ENCODE measurements at regions not wholly inside any gene's neighbourhood (a gene's known extent, or its start where the extent isn't known, plus 50 kb on each side); places are given as distances from the start of the nearest gene placed in this dataset.

GRCh38 chr16:86248310-86248905, 261.9 kb upstream of the FOXF1 start:
- no peaks in the 10 kb centered on the region for H3K4me1 ChIP-seq (ENCODE audit: control insufficient read depth, extremely low read depth, insufficient read depth, low read length)
- DNase-seq (ENCODE audit: low read depth, low spot score) (no peak), FAIRE-seq (no peak)
- TF ChIP-seq EZH2 (IDR thresholded peaks at IDR 0.05; ENCODE audit: low read length) (no peak), CTCF (optimal IDR thresholded peaks at IDR 0.05 in 1 of 3, IDR thresholded peaks at IDR 0.05 in 1 of 3, conservative IDR thresholded peaks at IDR 0.05 in 1 of 3; ENCODE audit: extremely low read depth in 1 of 3, insufficient read depth in 2 of 3, low read length in 3 of 3) (no peak)
- no peaks in the 10 kb centered on the region for H3K9me1 ChIP-seq (ENCODE audit: control insufficient read depth, extremely low read depth, insufficient read depth, low read length)
- H3K4me2 ChIP-seq (ENCODE audit: control insufficient read depth, extremely low read depth, insufficient read depth, low read depth, low read length): no peak overlapping the region
- no peak overlapping the region for H3K9ac ChIP-seq (ENCODE audit: control insufficient read depth, extremely low read depth, insufficient read depth, low read length)
- no peaks in the 10 kb centered on the region for H4K20me1 ChIP-seq (ENCODE audit: control insufficient read depth, extremely low read depth, insufficient read depth, low read length)
- no peaks in the 10 kb centered on the region for H3K79me2 ChIP-seq (ENCODE audit: control insufficient read depth, insufficient read depth, low read length)
- H3K27me3 ChIP-seq (ENCODE audit: control insufficient read depth, extremely low read depth, insufficient read depth, low read length): no peaks in the 10 kb centered on the region
- no peaks in the 10 kb centered on the region for H3K36me3 ChIP-seq (ENCODE audit: control insufficient read depth in 2 of 2, extremely low read depth in 1 of 2, insufficient read depth in 2 of 2, low read length in 2 of 2)
- no peaks in the 10 kb centered on the region for H3K9me3 ChIP-seq (ENCODE audit: control insufficient read depth, low read depth, low read length)
- dilution Hi-C loops (cut with MboI; ENCODE audit: extremely low pct_ligation_motif_present, low sequenced_read_pairs): no loop called here
- no peak overlapping the region for H3K27ac ChIP-seq (ENCODE audit: control insufficient read depth, insufficient read depth, low read length)
- H2AFZ ChIP-seq (ENCODE audit: control insufficient read depth, low read length): no peak overlapping the region
- H3K4me3 ChIP-seq (ENCODE audit: control insufficient read depth in 2 of 3, extremely low read depth in 1 of 3, insufficient read depth in 2 of 3, low read depth in 1 of 3, low read length in 3 of 3): no peak overlapping the region

DNA sequence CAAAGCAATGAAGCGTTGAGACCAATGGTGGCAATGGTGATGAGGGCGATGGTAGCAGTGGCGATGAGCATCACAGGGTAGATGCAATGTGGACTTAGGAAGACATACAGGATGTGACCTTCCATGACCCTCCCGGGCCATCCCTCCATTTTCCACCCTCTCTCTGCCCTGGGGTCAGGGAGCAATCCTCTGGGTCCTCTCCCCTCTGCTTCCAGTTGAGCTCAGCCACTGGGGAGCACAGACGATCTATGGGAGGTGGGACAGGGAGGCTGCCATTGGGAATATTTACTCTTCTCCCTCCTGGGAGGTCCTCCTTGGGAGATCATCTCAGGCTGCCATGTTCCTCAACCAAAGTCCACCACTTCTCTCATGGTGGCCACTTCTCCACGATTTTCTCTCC, 260.7 kb upstream of the FOXF1 start:
- H3K4me1 ChIP-seq (ENCODE audit: control insufficient read depth, extremely low read depth, insufficient read depth, low read length): no peaks in the 10 kb centered on the region
- TF ChIP-seq CTCF (optimal IDR thresholded peaks at IDR 0.05 in 1 of 3, IDR thresholded peaks at IDR 0.05 in 1 of 3, conservative IDR thresholded peaks at IDR 0.05 in 1 of 3; ENCODE audit: extremely low read depth in 1 of 3, insufficient read depth in 2 of 3, low read length in 3 of 3): no peak
- TF ChIP-seq EZH2 (IDR thresholded peaks at IDR 0.05; ENCODE audit: low read length): no peak
- dilution Hi-C loops (cut with MboI; ENCODE audit: extremely low pct_ligation_motif_present, low sequenced_read_pairs): no loop called here
- H3K4me3 ChIP-seq (ENCODE audit: control insufficient read depth in 2 of 3, extremely low read depth in 1 of 3, insufficient read depth in 2 of 3, low read depth in 1 of 3, low read length in 3 of 3): no peak overlapping the region
- H3K27ac ChIP-seq (ENCODE audit: control insufficient read depth, insufficient read depth, low read length): no peak overlapping the region
- no peaks in the 10 kb centered on the region for H3K27me3 ChIP-seq (ENCODE audit: control insufficient read depth, extremely low read depth, insufficient read depth, low read length)
- FAIRE-seq (no peak), DNase-seq (ENCODE audit: low read depth, low spot score) (no peak)
- no peaks in the 10 kb centered on the region for H3K36me3 ChIP-seq (ENCODE audit: control insufficient read depth in 2 of 2, extremely low read depth in 1 of 2, insufficient read depth in 2 of 2, low read length in 2 of 2)
- H3K9me1 ChIP-seq (ENCODE audit: control insufficient read depth, extremely low read depth, insufficient read depth, low read length): no peaks in the 10 kb centered on the region
- H2AFZ ChIP-seq (ENCODE audit: control insufficient read depth, low read length): no peak overlapping the region
- no peaks in the 10 kb centered on the region for H3K79me2 ChIP-seq (ENCODE audit: control insufficient read depth, insufficient read depth, low read length)
- no peak overlapping the region for H3K4me2 ChIP-seq (ENCODE audit: control insufficient read depth, extremely low read depth, insufficient read depth, low read depth, low read length)
- no peak overlapping the region for H3K9ac ChIP-seq (ENCODE audit: control insufficient read depth, extremely low read depth, insufficient read depth, low read length)
- no peaks in the 10 kb centered on the region for H3K9me3 ChIP-seq (ENCODE audit: control insufficient read depth, low read depth, low read length)
- no peaks in the 10 kb centered on the region for H4K20me1 ChIP-seq (ENCODE audit: control insufficient read depth, extremely low read depth, insufficient read depth, low read length)

Measured in keratinocyte (primary cell).